ENCODE measurements at regions not wholly inside any gene's neighbourhood (a gene's known extent, or its start where the extent isn't known, plus 50 kb on each side); places are given as distances from the start of the nearest gene placed in this dataset.

- TF ChIP-seq CTCF (conservative IDR thresholded peaks at IDR 0.05): no peak
Observed at GRCh38 chr2:121976926-121977325, 221.5 kb downstream of the TSN start.

GRCh38 chr2:121977326-121977725 lies 221.9 kb downstream of the TSN start:
- TF ChIP-seq CTCF (conservative IDR thresholded peaks at IDR 0.05): no peak
- no peak overlapping the region for H3K27ac ChIP-seq

More at GRCh38 chr2:121976926-121977325, 221.5 kb downstream of the TSN start:
- H3K27ac ChIP-seq: no peak overlapping the region

GRCh38 chr2:121992700-121993099 lies 237.2 kb downstream of the TSN start:
- H3K27ac ChIP-seq: no peak overlapping the region
- TF ChIP-seq CTCF (conservative IDR thresholded peaks at IDR 0.05): no peak

- peak; percentile 37 for TF ChIP-seq CTCF (conservative IDR thresholded peaks at IDR 0.05)
- H3K27ac ChIP-seq: no peak overlapping the region
Observed at GRCh38 chr2:121993682-121994081, 238.2 kb downstream of the TSN start.

GRCh38 chr2:121994238-121995206 lies 239.1 kb downstream of the TSN start:
- no peak for TF ChIP-seq CTCF (conservative IDR thresholded peaks at IDR 0.05)

GRCh38 chr2:121998751-121999150 lies 243.3 kb downstream of the TSN start:
- H3K27ac ChIP-seq: peak overlapping the region; percentile 54
- TF ChIP-seq CTCF (conservative IDR thresholded peaks at IDR 0.05): no peak

More at GRCh38 chr2:121994238-121995206, 239.1 kb downstream of the TSN start:
- no peak overlapping the region for H3K27ac ChIP-seq

GRCh38 chr2:121999264-121999663 lies 243.8 kb downstream of the TSN start:
- peak overlapping the region; percentile 54 for H3K27ac ChIP-seq
- no peak for TF ChIP-seq CTCF (conservative IDR thresholded peaks at IDR 0.05)

Measured in VCaP (cell line).